Heart right ventricle (tissue), 16 donors: ENCODE measurements at regions not wholly inside any gene's neighbourhood (a gene's known extent, or its start where the extent isn't known, plus 50 kb on each side); places are given as distances from the start of the nearest gene placed in this dataset.

Source experiments
- ATAC-seq, 8 donors: fragments of 200-7000 bp; cut with Tn5 transposase; one replicate each; pipeline ENCODE4 v1.9.1; 2020; ENCODE audit warnings: mild to moderate bottlenecking in 8 of 8, moderate library complexity in 8 of 8, moderate number of reproducible peaks in 1 of 8
- DNase-seq, 2 donors: peaks; one replicate each; pipeline ENCODE4 v3.0.0-alpha.2; 2020
- H3K27ac ChIP-seq, 10 donors: fragments of 200-600 bp; sonication (generic) in 2 of 10; one replicate each; pipeline versions ENCODE4 v1.5.0 to v1.8.0; 2020 to 2022; ENCODE audit warnings: mild to moderate bottlenecking in 3 of 10
- H3K27me3 ChIP-seq, 7 donors: fragments of 200-600 bp; one replicate each; pipeline ENCODE4 v1.8.0; 2021 to 2022; ENCODE audit warnings: mild to moderate bottlenecking in 2 of 7
- H3K36me3 ChIP-seq, 9 donors: fragments of 200-600 bp; sonication (generic) in 1 of 9; one replicate each; pipeline versions ENCODE4 v1.5.0 to v1.8.0; 2020 to 2022; ENCODE audit warnings: mild to moderate bottlenecking in 2 of 9
- H3K4me1 ChIP-seq, 9 donors: fragments of 200-600 bp; sonication (generic) in 1 of 9; one replicate each; pipeline versions ENCODE4 v1.5.0 to v1.8.0; 2020 to 2022; ENCODE audit warnings: mild to moderate bottlenecking in 4 of 9
- H3K4me3 ChIP-seq, 10 donors: fragments of 200-600 bp; sonication (generic) in 2 of 10; one replicate each; pipeline versions ENCODE4 v1.5.0 to v1.8.0; 2020 to 2022; ENCODE audit warnings: mild to moderate bottlenecking in 7 of 10, moderate library complexity in 2 of 10
- H3K9me3 ChIP-seq, 11 donors: fragments of 200-600 bp in 10 of 11; sonication (generic) in 2 of 11; one replicate each; pipeline versions ENCODE4 v1.5.0 to v1.8.0; 2013 to 2022; ENCODE audit warnings: mild to moderate bottlenecking in 2 of 11, control low read depth in 1 of 11, moderate library complexity in 1 of 11
- WGBS, 2 donors: extraction: QIAGEN DNeasy Blood & Tissue Kit; methylation state at CpG; one replicate each; pipeline ENCODE4 v1.1.7; 2013; ENCODE audit warnings: inconsistent platforms in 1 of 2; 5-methylcytosine and 5-hydroxymethylcytosine counted together
- intact Hi-C, 10 donors: fragments of 100-400 bp; cut with DNase I; formaldehyde crosslinking; loops; one replicate each; pipeline versions ENCODE4 v1.11.1 to v1.14.2; 2022
- TF ChIP-seq, protein P1 (sequence below), 9 donors: fragments of 200-600 bp; sonication (generic) in 2 of 9; IDR thresholded peaks; one replicate each; pipeline versions ENCODE4 v1.5.0 to v1.8.0; 2021 to 2022; ENCODE audit warnings: antibody characterized with exemption in 9 of 9, mild to moderate bottlenecking in 5 of 9, moderate library complexity in 1 of 9
- donor health status: Arrhythmogenic right ventricular cardiomyopathy.
- donor health status: ischemic (EF 13 %, LVEDD 7.1; RV severe dilation, severe dysfunction).
- donor health status: healthy with polysubstance abuse.
- donor health status: DM: no; HTN: yes; CAD: no.
- donor health status: DM: no; HTN: no; CAD: no.
- donor health status: ischemic (EF 25% LVEDD 6.9; RV normal size, moderate dysfunction).
- donor health status: ischemic (EF 25% LVEDD 5.7; RV mildly dilated, moderate dysfunction).
- donor health status: healthy.
- donor health status: DM: yes; HTN: yes; CAD: no.
- donor health status: Ischemic cardiomyopathy.
- donor health status: ischemic (EF 35%, LVEDD 5.7; RV mildly dilated, moderate dysfunction).
- donor health status: nonischemic (EF 11% LVEDD 7.7; RV severe dilation, severe dysfunction).
- donor health status: DM: yes; HTN: yes; CAD: no.
- donor health status: PGD.
- donor health status: ischemic (EF 29% LVEDD 5.4; RV normal size, mild dysfunction).
- donor health status: nonischemic (EF 23%, LVEDD 6.1; RV moderate dilation, normal function).

DNA sequence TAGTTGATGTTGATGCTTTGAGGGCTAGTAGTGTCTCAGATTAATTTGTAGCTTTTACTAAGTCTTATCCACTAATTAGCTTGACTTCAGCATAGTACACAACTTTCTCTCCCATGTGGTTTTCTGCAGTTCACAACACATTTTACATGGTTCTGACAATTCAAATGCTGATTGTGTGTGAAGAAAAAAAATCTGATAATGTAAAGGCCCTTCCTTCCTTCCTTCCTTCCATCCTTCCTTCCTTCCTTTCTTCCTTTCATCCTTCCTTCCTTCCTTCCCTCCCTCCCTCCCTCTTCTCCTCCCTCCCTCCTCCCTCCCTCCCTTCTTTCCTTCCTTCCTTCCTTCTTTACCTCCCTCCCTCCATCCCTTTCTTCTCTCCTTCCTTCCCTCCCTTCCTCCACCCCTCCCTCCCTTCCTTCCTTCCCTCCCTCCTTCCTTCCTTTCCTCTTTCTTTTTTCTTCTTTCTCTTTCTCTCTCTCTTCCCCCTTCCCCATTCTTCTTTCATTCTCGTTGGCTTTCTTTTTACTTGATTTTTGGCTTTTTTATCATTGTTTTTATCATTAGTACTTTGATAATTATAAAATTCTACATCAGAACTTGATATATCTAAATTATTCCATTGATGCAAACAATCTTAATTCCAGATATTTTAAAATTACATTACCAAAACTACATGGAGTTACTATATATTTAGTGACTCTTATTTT, 1415.6 kb downstream of the LRFN5 start:
- ATAC-seq = no peak
- WGBS, 2 donors = 65 to 79% methylated on average over 1 of the region's 1 CpG

DNA sequence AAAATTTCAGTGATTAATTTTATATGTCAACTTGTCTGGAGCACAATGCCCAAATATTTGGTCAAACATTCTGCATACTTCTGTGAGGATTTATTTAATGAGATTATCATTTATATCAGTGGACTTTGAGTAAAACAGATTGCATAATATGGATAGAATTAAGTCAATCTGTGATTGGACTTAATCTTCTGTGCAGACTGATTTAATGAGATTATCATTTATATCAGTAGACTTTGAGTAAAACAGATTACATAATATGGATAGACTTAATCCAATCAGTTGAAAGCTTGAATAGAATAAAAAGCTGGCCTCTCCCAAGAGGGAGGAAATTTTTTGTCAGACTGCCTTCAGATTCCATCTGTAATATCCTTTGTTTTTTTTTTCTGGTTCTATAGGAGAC, 1413.2 kb downstream of the LRFN5 start:
- no peak for DNase-seq
- H3K27me3 ChIP-seq = no peaks in the 10 kb centered on the region
- no peak for ATAC-seq
- intact Hi-C loops = no loop called here
- no peak overlapping the region for H3K4me3 ChIP-seq
- peaks cover 0 to 20% (median 0%) of the 10 kb centered on the region in 11 donors for H3K9me3 ChIP-seq
- no peaks in the 10 kb centered on the region for H3K36me3 ChIP-seq
- no peak overlapping the region for H3K27ac ChIP-seq
- TF ChIP-seq, protein P1, sequence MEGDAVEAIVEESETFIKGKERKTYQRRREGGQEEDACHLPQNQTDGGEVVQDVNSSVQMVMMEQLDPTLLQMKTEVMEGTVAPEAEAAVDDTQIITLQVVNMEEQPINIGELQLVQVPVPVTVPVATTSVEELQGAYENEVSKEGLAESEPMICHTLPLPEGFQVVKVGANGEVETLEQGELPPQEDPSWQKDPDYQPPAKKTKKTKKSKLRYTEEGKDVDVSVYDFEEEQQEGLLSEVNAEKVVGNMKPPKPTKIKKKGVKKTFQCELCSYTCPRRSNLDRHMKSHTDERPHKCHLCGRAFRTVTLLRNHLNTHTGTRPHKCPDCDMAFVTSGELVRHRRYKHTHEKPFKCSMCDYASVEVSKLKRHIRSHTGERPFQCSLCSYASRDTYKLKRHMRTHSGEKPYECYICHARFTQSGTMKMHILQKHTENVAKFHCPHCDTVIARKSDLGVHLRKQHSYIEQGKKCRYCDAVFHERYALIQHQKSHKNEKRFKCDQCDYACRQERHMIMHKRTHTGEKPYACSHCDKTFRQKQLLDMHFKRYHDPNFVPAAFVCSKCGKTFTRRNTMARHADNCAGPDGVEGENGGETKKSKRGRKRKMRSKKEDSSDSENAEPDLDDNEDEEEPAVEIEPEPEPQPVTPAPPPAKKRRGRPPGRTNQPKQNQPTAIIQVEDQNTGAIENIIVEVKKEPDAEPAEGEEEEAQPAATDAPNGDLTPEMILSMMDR (IDR thresholded peaks at IDR 0.05) = no peak
- no peaks in the 10 kb centered on the region for H3K4me1 ChIP-seq

More for the DNA sequence above, 1415.6 kb downstream of the LRFN5 start:
- TF ChIP-seq, protein P1 (IDR thresholded peaks at IDR 0.05) = no peak
- H3K9me3 ChIP-seq = peaks cover 0 to 11% (median 0%) of the 10 kb centered on the region in 11 donors
- no peak overlapping the region for H3K27ac ChIP-seq
- no peaks in the 10 kb centered on the region for H3K36me3 ChIP-seq
- no peaks in the 10 kb centered on the region for H3K4me1 ChIP-seq
- DNase-seq = no peak
- no peaks in the 10 kb centered on the region for H3K27me3 ChIP-seq
- intact Hi-C loops = no loop called here
- H3K4me3 ChIP-seq = no peak overlapping the region

DNA sequence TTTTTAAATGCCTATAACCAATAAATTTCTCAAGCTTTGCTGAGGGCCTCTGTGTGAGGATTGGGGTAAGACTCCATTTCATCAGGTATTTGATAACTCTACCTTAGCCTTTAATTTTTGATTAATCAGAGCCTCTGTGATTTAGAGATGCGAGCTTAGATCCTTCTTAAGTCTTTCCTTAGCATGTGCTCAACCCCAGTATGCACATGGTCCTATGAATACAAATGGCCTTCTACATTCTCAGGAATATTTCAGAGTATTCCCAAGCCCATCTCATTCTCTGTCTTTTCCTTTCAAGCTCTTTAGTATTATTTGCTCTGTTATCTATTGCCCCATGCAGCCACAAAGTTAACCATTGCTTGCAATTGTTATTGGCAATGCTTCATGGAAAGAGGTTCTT, 1407.7 kb downstream of the LRFN5 start:
- WGBS, 2 donors = 71 to 81% methylated on average over 1 of the region's 1 CpG
- no peak for DNase-seq
- ATAC-seq = no peak
- Histone ChIP-seq H3K4me1 (no peaks in the 10 kb centered on the region), H3K4me3 (no peak overlapping the region), H3K9me3 (peaks cover 0 to 54% (median 10%) of the 10 kb centered on the region in 11 donors), H3K27ac (no peak overlapping the region), H3K27me3 (no peaks in the 10 kb centered on the region), H3K36me3 (no peaks in the 10 kb centered on the region)
- intact Hi-C loops = no loop called here
- TF ChIP-seq, protein P1 (IDR thresholded peaks at IDR 0.05) = no peak

DNA sequence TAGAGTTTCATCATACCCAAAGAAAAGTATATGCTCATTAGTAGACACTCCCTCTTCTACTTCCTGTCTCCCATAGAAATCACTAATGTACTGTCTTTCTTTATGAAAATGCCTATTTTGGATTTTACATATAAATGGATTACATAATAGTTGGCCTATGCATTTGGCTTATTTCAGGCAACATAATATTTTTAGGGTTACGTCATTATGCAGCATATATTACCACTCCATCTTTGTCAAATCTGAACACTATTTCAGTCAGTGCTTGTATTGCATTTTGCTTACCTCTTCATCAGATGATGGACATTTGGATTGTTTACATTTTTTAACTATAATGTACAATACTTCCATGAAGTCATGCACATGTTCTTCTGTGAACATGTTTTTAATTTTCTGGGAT, 1406.1 kb downstream of the LRFN5 start:
- WGBS, 2 donors = 81 to 84% methylated on average over 1 of the region's 1 CpG
- H3K27me3 ChIP-seq = no peaks in the 10 kb centered on the region
- no peaks in the 10 kb centered on the region for H3K36me3 ChIP-seq
- DNase-seq = no peak
- H3K9me3 ChIP-seq = peaks cover 0 to 65% (median 10%) of the 10 kb centered on the region in 11 donors
- TF ChIP-seq, protein P1 (IDR thresholded peaks at IDR 0.05) = no peak
- ATAC-seq = no peak
- no peak overlapping the region for H3K4me3 ChIP-seq
- no peak overlapping the region for H3K27ac ChIP-seq
- H3K4me1 ChIP-seq = no peaks in the 10 kb centered on the region
- intact Hi-C loops = no loop called here
